Neural cell (in vitro differentiated cells): ENCODE measurements at regions not wholly inside any gene's neighbourhood (a gene's known extent, or its start where the extent isn't known, plus 50 kb on each side); places are given as distances from the start of the nearest gene placed in this dataset.

Source experiments
- H2AFZ ChIP-seq: fragments of 200-600, 300-800 bp; sonication (generic), shearing (Covaris generic); 2 replicates; pipeline ENCODE4 v1.6.0; 2014; ENCODE audit warnings: low read depth, mild to moderate bottlenecking, antibody characterized with exemption, low read length, moderate library complexity
- H3F3A ChIP-seq: fragments of 200-600 bp; shearing (Covaris generic); 2 replicates; pipeline ENCODE4 v1.6.1; 2016; ENCODE audit warnings: mild to moderate bottlenecking, moderate library complexity, mixed read lengths, antibody characterized with exemption, low read length; ENCODE audit not compliant: insufficient read depth, poor library complexity, severe bottlenecking
- H3K27ac ChIP-seq: fragments of 200-600, 300-800 bp; sonication (generic), shearing (Covaris generic); 2 replicates; pipeline ENCODE4 v1.5.1; 2014; ENCODE audit warnings: mild to moderate bottlenecking, low read length, moderate library complexity
- H3K27me3 ChIP-seq: fragments of 300-800, 200-600 bp; sonication (generic), shearing (Covaris generic); 2 replicates; pipeline ENCODE4 v1.6.0; 2014; ENCODE audit warnings: mild to moderate bottlenecking, low read depth, low read length, moderate library complexity; ENCODE audit not compliant: insufficient read depth
- H3K36me3 ChIP-seq: fragments of 300-800, 200-600 bp; sonication (generic), shearing (Covaris generic); 2 replicates; pipeline ENCODE4 v1.5.1; 2014; ENCODE audit warnings: mild to moderate bottlenecking, antibody characterized with exemption, low read length, moderate library complexity; ENCODE audit not compliant: insufficient read depth
- H3K4me2 ChIP-seq: fragments of 300-800, 200-600 bp; sonication (generic), shearing (Covaris generic); 2 replicates; pipeline ENCODE4 v1.6.0; 2014; ENCODE audit warnings: mild to moderate bottlenecking, low read length
- H3K4me3 ChIP-seq: fragments of 300-800, 200-600 bp; sonication (generic), shearing (Covaris generic); 2 replicates; pipeline ENCODE4 v1.5.1; 2014; ENCODE audit warnings: mild to moderate bottlenecking, low read length, moderate library complexity
- H3K79me2 ChIP-seq: fragments of 200-600 bp; shearing (Covaris generic); replicated peaks from 2 replicates; pipeline ENCODE4 v1.6.0; 2014; ENCODE audit warnings: mild to moderate bottlenecking, low read length, moderate library complexity; ENCODE audit not compliant: insufficient read depth
- H3K9ac ChIP-seq: fragments of 300-800, 200-600 bp; sonication (generic), shearing (Covaris generic); 2 replicates; pipeline ENCODE4 v1.6.1; 2016; ENCODE audit warnings: mild to moderate bottlenecking, low read length, mixed read lengths
- H3K9me2 ChIP-seq: fragments of 200-600 bp; shearing (Covaris generic); 2 replicates; pipeline ENCODE4 v1.6.1; 2016; ENCODE audit warnings: mild to moderate bottlenecking, low read length, mixed read lengths; ENCODE audit not compliant: insufficient read depth
- H3K9me3 ChIP-seq: fragments of 200-600, 300-800 bp; sonication (generic), shearing (Covaris generic); 2 replicates; pipeline ENCODE4 v1.6.1; 2016; ENCODE audit warnings: mild to moderate bottlenecking, mixed run types, low read length, moderate library complexity, mixed read lengths
- H4K20me1 ChIP-seq: fragments of 200-600 bp; shearing (Covaris generic); 2 replicates; pipeline ENCODE4 v1.6.1; 2016; ENCODE audit warnings: mild to moderate bottlenecking, mixed run types; ENCODE audit not compliant: insufficient read depth
- EP300 ChIP-seq: fragments of 450-650 bp; conservative IDR thresholded peaks from 2 replicates; pipeline ENCODE4 v1.6.1; 2014; ENCODE audit warnings: antibody characterized with exemption, mild to moderate bottlenecking, moderate library complexity; ENCODE audit not compliant: poor library complexity, severe bottlenecking
- EZH2 ChIP-seq: fragments of 200-600, 300-800 bp; shearing (Covaris generic), sonication (generic); IDR thresholded peaks from 2 replicates; pipeline ENCODE4 v1.6.1; 2014; ENCODE audit warnings: antibody characterized with exemption, low read length, borderline replicate concordance, mild to moderate bottlenecking; ENCODE audit not compliant: insufficient read depth, poor library complexity, severe bottlenecking
- MXI1 ChIP-seq: fragments of 450-650 bp; conservative IDR thresholded peaks from 2 replicates; pipeline ENCODE4 v1.6.1; 2014; ENCODE audit warnings: antibody characterized with exemption, mild to moderate bottlenecking; ENCODE audit not compliant: poor library complexity, severe bottlenecking
- POLR2AphosphoS5 ChIP-seq: IDR thresholded peaks from 2 replicates; pipeline ENCODE4 v1.6.1; 2012
- RAD21 ChIP-seq: fragments of 450-650 bp; conservative IDR thresholded peaks from 2 replicates; pipeline ENCODE4 v1.6.1; 2014; ENCODE audit warnings: antibody characterized with exemption, mild to moderate bottlenecking, moderate library complexity
- SMC3 ChIP-seq: fragments of 450-650 bp; conservative IDR thresholded peaks from 2 replicates; pipeline ENCODE4 v1.6.1; 2014; ENCODE audit warnings: antibody characterized with exemption, mild to moderate bottlenecking, moderate library complexity; ENCODE audit not compliant: poor library complexity
- TAF1 ChIP-seq: IDR thresholded peaks from 2 replicates; pipeline ENCODE4 v1.6.1; 2012; ENCODE audit warnings: low read depth
- TF ChIP-seq, protein P1 (sequence below): IDR thresholded peaks from 2 replicates; pipeline ENCODE4 v1.6.1; 2012; ENCODE audit warnings: borderline replicate concordance

GRCh38 chr10:25699631-25700030 is 234.4 kb upstream of the MYO3A start:
- H2AFZ ChIP-seq, result no peak overlapping the region
- H3K27me3 ChIP-seq, result no peaks in the 10 kb centered on the region
- no peaks in the 10 kb centered on the region for H3K9me3 ChIP-seq
- no peak overlapping the region for H3K9ac ChIP-seq
- TF ChIP-seq MXI1, result no peak
- TF ChIP-seq, protein P1, sequence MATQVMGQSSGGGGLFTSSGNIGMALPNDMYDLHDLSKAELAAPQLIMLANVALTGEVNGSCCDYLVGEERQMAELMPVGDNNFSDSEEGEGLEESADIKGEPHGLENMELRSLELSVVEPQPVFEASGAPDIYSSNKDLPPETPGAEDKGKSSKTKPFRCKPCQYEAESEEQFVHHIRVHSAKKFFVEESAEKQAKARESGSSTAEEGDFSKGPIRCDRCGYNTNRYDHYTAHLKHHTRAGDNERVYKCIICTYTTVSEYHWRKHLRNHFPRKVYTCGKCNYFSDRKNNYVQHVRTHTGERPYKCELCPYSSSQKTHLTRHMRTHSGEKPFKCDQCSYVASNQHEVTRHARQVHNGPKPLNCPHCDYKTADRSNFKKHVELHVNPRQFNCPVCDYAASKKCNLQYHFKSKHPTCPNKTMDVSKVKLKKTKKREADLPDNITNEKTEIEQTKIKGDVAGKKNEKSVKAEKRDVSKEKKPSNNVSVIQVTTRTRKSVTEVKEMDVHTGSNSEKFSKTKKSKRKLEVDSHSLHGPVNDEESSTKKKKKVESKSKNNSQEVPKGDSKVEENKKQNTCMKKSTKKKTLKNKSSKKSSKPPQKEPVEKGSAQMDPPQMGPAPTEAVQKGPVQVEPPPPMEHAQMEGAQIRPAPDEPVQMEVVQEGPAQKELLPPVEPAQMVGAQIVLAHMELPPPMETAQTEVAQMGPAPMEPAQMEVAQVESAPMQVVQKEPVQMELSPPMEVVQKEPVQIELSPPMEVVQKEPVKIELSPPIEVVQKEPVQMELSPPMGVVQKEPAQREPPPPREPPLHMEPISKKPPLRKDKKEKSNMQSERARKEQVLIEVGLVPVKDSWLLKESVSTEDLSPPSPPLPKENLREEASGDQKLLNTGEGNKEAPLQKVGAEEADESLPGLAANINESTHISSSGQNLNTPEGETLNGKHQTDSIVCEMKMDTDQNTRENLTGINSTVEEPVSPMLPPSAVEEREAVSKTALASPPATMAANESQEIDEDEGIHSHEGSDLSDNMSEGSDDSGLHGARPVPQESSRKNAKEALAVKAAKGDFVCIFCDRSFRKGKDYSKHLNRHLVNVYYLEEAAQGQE, result no peak
- no peak for TF ChIP-seq RAD21
- no peak for TF ChIP-seq TAF1
- no peak for TF ChIP-seq EZH2
- no peak for TF ChIP-seq POLR2AphosphoS5
- H3K36me3 ChIP-seq, result no peaks in the 10 kb centered on the region
- H3K9me2 ChIP-seq, result no peaks in the 10 kb centered on the region
- H3K27ac ChIP-seq, result no peak overlapping the region
- no peak overlapping the region for H3K4me3 ChIP-seq
- H3K79me2 ChIP-seq, result no peaks in the 10 kb centered on the region
- no peaks in the 10 kb centered on the region for H3F3A ChIP-seq
- no peaks in the 10 kb centered on the region for H4K20me1 ChIP-seq
- H3K4me2 ChIP-seq, result no peak overlapping the region

GRCh38 chr10:25701652-25702051 is 232.4 kb upstream of the MYO3A start:
- Histone ChIP-seq H3K27me3 (no peaks in the 10 kb centered on the region), H3K4me2 (no peak overlapping the region), H3K79me2 (no peaks in the 10 kb centered on the region), H3K9ac (peak overlapping the region; percentile 47), H4K20me1 (no peaks in the 10 kb centered on the region), H3K4me3 (peak overlapping the region; percentile 29), H3K9me2 (no peaks in the 10 kb centered on the region), H3K36me3 (no peaks in the 10 kb centered on the region), H3K9me3 (no peaks in the 10 kb centered on the region), H2AFZ (no peak overlapping the region), H3F3A (no peaks in the 10 kb centered on the region), H3K27ac (peak overlapping the region; percentile 47)
- TF ChIP-seq EZH2, result no peak
- no peak for TF ChIP-seq SMC3
- TF ChIP-seq, protein P1, result peak; percentile 21
- no peak for TF ChIP-seq MXI1
- no peak for TF ChIP-seq POLR2AphosphoS5
- TF ChIP-seq EP300, result no peak
- no peak for TF ChIP-seq TAF1
